ENCODE measurements at regions not wholly inside any gene's neighbourhood (a gene's known extent, or its start where the extent isn't known, plus 50 kb on each side); places are given as distances from the start of the nearest gene placed in this dataset.
"Not testable (repeated sequence)": the region's sequence is repeated elsewhere in the genome, so short reads cannot be mapped to it uniquely, and the experiment has no call there.

GRCh38 chr2:240191001-240191400, 50.5 kb upstream of the OTOS start:
- in situ Hi-C loops (cut with MboI; ENCODE audit: low sequenced_read_pairs) = no loop called here

DNA sequence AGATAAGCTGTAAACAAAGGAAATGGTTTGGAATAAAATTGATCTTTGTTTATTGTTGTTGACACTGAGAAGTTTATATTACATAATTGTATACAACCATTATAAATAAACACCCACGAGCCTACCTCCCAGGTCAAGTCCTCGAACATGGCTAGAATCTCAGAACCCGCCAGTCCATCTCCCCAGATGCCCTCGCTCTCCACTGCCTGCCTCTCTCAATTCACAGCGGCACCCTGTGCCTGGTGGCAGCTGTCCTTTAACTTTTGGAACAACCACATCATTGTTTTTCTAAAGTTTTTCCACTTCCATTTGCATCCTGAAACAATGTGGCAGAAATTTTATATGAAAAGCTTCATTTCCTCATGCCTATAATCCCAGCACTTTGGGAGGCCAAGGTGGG, 52.2 kb upstream of the OTOS start:
- in situ Hi-C loops (cut with MboI; ENCODE audit: low sequenced_read_pairs) = no loop called here

DNA sequence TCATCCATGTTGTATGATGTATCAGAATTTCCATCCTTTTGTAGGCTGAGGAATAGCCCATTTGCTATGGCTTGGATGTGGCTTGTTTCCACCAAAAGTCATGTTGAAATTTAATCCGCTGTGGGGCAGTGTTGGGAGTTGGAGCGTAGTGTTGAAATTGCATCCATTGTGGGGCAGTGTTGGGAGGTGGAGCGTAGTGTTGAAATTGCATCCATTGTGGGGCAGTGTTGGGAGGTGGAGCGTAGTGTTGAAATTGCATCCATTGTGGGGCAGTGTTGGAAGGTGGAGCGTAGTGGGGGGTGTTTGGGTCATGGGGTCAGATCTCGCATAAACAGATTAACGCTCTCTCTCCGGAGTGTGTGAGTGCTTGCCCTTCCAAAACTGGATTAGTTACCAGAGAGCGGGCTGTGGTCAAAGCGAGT, 53.9 kb upstream of the OTOS start:
- in situ Hi-C loops (cut with MboI; ENCODE audit: low sequenced_read_pairs) = not testable (repeated sequence)

DNA sequence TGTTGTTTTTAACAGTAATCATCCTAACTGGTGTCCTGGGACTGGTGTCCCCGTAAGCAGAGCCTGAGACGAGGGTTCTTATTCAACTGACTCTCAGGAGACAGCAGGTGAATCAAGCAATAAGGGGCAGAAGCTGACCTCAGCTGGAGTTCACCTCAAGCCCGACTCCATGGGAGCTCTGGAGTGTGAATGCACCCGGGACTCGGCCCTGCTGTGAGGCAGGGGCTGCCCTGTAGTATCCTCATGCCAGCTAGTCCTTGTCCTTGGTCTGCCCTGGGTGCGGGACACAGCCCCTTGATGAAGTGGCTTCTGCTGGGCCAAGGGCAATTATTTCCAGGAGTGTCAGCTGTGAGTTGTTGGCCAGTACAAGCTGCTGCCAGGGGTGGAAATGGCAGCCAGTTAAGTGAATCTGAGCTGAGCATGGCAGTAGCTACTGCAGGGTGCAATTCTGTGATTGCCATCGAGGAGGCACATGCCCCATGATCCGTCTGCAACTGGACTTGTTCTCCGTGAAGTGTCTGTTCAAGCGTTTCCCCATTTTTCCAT, 54.9 kb upstream of the OTOS start:
- in situ Hi-C loops (cut with MboI; ENCODE audit: low sequenced_read_pairs) = no loop called here

- in situ Hi-C loops (cut with MboI; ENCODE audit: low sequenced_read_pairs) = no loop called here
Observed at GRCh38 chr2:240196716-240197461, 56.4 kb upstream of the OTOS start.

GRCh38 chr2:240197462-240198139, 57.1 kb upstream of the OTOS start:
- in situ Hi-C loops (cut with MboI; ENCODE audit: low sequenced_read_pairs) = no loop called here

GRCh38 chr2:240198226-240198625, 57.8 kb upstream of the OTOS start:
- in situ Hi-C loops (cut with MboI; ENCODE audit: low sequenced_read_pairs) = no loop called here

DNA sequence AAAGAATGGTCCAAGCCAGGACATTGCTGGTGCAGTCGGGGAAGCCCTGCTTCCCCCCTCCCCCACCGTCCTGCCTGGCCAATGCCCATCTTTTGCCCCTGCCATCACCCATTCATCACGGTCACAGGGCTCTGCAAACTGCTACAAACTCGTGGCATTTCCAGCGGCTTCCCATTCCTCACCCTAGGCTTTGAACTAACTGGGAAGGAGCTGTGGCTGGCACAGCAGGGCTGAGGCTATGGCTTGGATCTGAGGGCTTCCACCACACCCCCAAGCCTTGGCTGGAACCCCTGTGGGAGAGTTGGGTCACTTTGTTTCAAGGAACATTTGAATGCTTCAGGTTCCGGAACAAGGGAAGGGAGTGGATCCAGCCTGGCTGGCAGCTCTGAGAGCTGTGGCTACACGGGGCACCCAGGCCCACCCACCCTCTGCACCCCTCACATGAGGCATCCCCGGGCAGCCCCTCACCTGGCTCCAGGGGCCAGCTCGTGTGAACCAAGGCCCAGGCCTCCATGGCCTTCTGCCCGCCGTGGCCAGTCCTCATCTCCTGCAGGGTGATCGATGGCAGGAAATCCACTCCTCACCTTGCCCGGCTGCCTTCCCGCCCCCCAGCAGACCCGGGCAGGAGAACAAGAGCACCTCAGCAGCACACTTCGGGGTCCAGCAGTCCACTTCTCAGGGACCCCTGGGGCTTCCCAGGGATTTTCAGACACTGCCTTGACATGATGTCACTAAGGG, 58.8 kb upstream of the OTOS start:
- in situ Hi-C loops (cut with MboI; ENCODE audit: low sequenced_read_pairs) = no loop called here

GRCh38 chr2:240200230-240201051, 60.0 kb upstream of the OTOS start:
- in situ Hi-C loops (cut with MboI; ENCODE audit: low sequenced_read_pairs) = no loop called here

GRCh38 chr2:240201866-240202265, 61.4 kb upstream of the OTOS start:
- in situ Hi-C loops (cut with MboI; ENCODE audit: low sequenced_read_pairs) = no loop called here

- in situ Hi-C loops (cut with MboI; ENCODE audit: low sequenced_read_pairs) = no loop called here
Observed at GRCh38 chr2:240202586-240202985, 62.1 kb upstream of the OTOS start.

DNA sequence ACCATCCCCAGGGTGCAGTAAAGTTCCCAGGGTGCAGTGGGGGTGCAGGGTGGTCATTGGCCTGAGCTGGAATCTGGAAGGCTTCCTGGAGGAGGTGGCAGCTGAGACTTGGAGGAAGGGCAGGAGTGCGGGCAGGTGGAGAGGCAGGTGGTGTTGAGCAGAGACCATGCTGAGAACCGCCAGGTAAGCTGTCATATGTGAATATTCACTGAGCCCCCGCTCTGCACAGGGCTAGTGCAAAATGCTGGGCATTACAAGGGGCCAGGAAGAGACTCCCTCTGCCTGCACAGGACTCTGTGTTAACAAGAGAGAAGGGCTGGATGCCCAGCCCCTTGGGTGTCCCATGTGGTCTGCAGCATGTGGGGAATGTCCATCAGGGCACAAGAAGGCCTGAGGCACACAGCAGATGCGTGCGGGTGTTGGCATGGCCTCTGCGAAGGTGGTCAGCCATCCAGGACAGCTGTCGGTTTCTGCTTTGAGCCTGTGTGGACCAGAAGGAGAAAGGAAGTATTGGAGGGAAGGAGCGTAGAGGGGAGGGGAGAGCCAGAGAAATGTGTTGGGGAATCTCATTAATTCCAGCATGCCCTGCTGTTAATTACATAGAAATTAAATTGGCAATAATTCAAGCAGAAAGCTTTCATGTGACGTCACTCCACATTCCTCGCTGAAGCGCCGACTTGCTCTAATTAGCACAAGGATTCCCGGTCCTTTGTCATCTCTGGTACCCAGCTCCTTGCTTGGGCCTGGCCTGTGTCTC, 62.8 kb upstream of the OTOS start:
- in situ Hi-C loops (cut with MboI; ENCODE audit: low sequenced_read_pairs) = no loop called here

DNA sequence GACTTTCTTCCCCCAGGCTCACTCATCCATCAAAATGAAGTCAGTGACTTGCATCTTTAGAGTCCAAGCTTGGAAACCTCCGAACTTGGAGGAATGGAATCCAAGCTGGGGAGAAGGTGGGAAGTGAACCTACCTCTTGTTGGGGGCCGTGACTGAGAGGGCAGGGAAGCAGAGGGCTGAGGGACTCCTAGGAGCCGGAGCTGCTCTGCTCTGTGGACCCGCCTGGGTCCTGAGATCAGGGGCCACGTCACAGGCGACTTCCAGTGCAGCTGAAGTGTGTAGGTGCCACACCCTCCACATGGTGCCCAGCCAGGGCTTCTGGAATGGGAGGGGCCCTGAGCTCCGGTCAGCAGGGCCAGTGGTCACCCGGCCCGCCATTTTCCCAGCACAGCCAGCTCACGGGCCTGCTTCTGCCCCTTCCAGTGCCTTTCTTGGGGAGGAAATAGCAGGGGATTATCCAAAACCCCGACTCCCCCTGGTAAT, 63.4 kb upstream of the OTOS start:
- in situ Hi-C loops (cut with MboI; ENCODE audit: low sequenced_read_pairs) = no loop called here

GRCh38 chr2:240204431-240205276, 64.2 kb upstream of the OTOS start:
- in situ Hi-C loops (cut with MboI; ENCODE audit: low sequenced_read_pairs) = no loop called here

GRCh38 chr2:240205348-240205747, 64.9 kb upstream of the OTOS start:
- in situ Hi-C loops (cut with MboI; ENCODE audit: low sequenced_read_pairs) = no loop called here

- in situ Hi-C loops (cut with MboI; ENCODE audit: low sequenced_read_pairs) = no loop called here
Observed at GRCh38 chr2:240205772-240206171, 65.3 kb upstream of the OTOS start.

DNA sequence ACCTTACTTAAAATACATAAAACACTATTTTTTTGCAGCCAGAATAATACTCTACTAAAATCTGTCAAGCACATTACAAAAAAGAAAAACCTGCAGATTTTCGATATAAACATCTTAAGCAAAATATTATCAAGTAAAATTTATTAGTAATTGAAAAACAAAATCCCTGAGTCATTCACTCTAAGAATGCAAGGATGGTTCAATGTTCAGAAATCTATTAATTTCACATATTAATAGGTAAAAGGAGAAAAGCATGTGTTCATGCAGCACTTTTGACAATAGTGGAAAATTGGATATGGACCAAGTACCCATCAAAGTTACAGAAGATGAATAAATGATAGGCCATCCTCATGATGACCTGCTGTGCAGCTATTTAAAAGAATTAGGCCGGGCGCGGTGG, 66.2 kb upstream of the OTOS start:
- in situ Hi-C loops (cut with MboI; ENCODE audit: low sequenced_read_pairs) = no loop called here

GRCh38 chr2:240207661-240208060, 67.2 kb upstream of the OTOS start:
- in situ Hi-C loops (cut with MboI; ENCODE audit: low sequenced_read_pairs) = no loop called here

- in situ Hi-C loops (cut with MboI; ENCODE audit: low sequenced_read_pairs) = no loop called here
Observed at GRCh38 chr2:240208096-240208495, 67.6 kb upstream of the OTOS start.

Measured in HL-60/S4 treated with phorbol 12-myristate 13-acetate at 8.2 ng/mL for 4 days and 3 days (cell line).